Medulla oblongata (tissue), 1 donor: ENCODE measurements at regions not wholly inside any gene's neighbourhood (a gene's known extent, or its start where the extent isn't known, plus 50 kb on each side); places are given as distances from the start of the nearest gene placed in this dataset.
A peak's percentile ranks its signal among the peaks of the same experiment; 100 is the strongest.

ENCODE experiments used
- DNase-seq: peaks from one replicate; pipeline ENCODE4 v3.0.0-alpha.2; 2015; ENCODE audit errors: extremely low spot score

GRCh38 chr3:64998317-64998716 is 310.5 kb upstream of the ADAMTS9 start:
- DNase-seq, result no peak

DNA sequence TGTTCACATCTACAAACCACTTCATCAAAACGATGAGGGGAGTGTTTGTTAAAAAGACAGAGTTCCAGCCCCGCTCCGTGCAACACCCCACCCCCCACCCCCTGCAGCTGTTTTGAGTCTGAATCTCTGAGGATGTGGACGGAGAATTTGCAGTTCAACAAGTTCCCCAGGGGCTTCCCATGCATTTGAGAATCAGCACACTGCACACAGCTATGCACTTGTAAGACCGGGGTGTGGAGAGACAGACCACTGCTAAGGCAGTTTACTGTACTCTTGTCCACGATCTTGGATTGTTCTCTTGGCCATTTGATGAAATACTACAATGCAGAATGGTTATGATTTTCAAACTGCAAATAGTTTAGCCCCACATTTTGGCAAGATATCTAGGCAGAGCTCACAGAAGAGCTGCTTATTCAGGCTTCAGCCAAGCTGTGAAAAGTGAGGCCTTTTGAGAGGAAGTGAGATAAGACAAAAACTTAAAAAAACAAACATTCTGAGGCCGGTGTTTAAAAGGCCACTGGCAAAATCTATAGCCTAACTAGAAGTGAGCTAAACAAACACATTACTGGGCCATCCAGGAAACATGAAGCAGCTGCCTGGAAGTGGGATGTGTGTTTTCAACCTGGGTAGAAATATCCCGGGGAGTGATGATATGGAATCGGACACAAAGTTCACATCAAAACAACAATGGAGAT is 308.2 kb upstream of the ADAMTS9 start:
- no peak for DNase-seq

DNA sequence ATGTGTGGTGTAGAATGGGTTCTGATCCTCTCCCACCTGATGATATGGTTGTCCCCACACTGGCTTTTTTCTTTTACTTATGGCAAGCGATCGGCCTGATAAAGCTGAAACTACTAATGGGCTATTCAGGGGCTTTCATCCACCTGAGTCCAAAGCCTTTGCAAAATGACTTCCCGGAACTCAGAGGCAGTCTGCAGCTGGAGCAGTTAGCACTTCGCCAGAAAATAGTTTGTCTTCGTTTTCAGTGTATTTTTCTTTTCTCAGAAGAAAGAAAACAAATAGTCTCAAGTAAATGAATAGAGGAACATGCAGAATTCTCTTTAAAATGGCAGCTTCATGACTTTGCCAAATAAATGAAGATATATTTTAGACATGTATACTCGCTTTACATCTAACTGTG is 306.0 kb upstream of the ADAMTS9 start:
- no peak for DNase-seq

- peak; percentile 23 for DNase-seq
Observed at GRCh38 chr3:64992530-64993285, 304.9 kb upstream of the ADAMTS9 start.

DNA sequence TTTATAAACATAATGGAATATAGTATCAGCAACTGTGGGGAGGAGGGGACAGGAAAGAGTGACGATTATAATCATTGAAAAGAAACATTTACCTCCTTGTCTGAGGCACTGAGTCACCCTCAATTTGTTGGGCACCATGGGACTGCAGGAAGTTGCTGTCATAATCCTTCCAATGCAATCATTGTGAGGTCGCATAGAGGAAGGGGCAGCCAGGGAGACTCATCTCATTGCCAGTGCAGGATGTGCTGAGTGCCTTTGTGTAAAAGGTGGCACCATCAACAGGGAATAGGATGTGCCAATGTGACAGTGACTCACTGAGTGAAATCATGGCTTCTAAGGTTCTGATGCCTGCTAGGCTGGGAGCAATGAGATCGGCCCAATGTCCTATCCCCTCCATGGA is 300.4 kb upstream of the ADAMTS9 start:
- DNase-seq, result no peak

DNA sequence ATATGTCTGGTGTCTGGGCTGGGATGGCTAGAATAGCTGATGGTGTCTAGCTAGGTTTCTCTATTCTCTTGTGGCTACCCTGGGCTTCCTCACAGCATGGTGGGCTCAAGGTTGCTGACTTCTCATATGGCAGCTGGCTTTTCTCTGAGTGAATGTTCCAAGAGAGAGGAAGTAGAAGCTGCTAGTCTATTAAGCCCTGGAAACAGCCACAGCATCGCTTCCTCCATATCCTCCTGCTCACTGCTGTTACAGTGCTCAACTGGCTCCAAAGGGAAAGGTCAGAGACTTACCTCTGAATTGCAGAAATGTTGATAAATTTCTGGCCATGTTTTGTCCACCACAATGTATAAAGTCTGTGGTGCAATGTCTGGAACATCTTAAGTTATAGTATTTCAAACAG is 299.9 kb upstream of the ADAMTS9 start:
- DNase-seq, result no peak

- DNase-seq, result no peak
Observed at GRCh38 chr3:64985072-64985471, 297.3 kb upstream of the ADAMTS9 start.

GRCh38 chr3:64983583-64984359 is 296.0 kb upstream of the ADAMTS9 start:
- no peak for DNase-seq

GRCh38 chr3:64977308-64978100 is 289.7 kb upstream of the ADAMTS9 start:
- no peak for DNase-seq

- no peak for DNase-seq
Observed at GRCh38 chr3:64976456-64976855, 288.7 kb upstream of the ADAMTS9 start.

- peak; percentile 29 for DNase-seq
Observed at GRCh38 chr3:64975147-64975546, 287.3 kb upstream of the ADAMTS9 start.

GRCh38 chr3:64974401-64974800 is 286.6 kb upstream of the ADAMTS9 start:
- no peak for DNase-seq

GRCh38 chr3:64972793-64973192 is 285.0 kb upstream of the ADAMTS9 start:
- DNase-seq, result no peak

DNA sequence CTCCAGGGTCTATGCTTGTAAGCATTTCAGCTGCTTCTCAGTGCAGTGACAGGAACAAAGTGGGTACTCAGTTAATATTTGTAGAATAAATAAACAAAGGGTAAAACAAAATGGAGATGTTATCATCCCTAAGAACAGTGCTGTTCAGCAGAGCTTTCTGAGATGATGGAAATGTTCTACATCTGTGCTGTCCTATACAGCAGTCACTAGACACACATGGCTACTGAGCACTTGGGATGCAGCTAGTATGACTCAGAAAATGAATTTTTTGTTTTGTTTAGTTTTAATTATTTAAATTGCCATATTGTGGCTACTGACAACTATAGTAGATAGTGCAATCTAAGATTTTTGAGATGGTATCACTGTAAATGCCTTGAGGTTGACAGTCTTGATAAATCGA is 283.8 kb upstream of the ADAMTS9 start:
- DNase-seq, result no peak

GRCh38 chr3:64970634-64971033 is 282.8 kb upstream of the ADAMTS9 start:
- DNase-seq, result no peak

GRCh38 chr3:64961301-64961700 is 273.5 kb upstream of the ADAMTS9 start:
- no peak for DNase-seq

GRCh38 chr3:64958199-64958843 is 270.5 kb upstream of the ADAMTS9 start:
- DNase-seq, result peak; percentile 19

GRCh38 chr3:64957408-64958198 is 269.8 kb upstream of the ADAMTS9 start:
- no peak for DNase-seq

- DNase-seq, result no peak
Observed at GRCh38 chr3:64956711-64957325, 269.0 kb upstream of the ADAMTS9 start.
